ENCODE measurements at regions not wholly inside any gene's neighbourhood (a gene's known extent, or its start where the extent isn't known, plus 50 kb on each side); places are given as distances from the start of the nearest gene placed in this dataset.

GRCh38 chr17:74140282-74140681 is 63.2 kb upstream of the RPL38 start:
- no peak for TF ChIP-seq CTCF (IDR thresholded peaks at IDR 0.05)
- no peak for TF ChIP-seq POLR2A (IDR thresholded peaks at IDR 0.05)
